GM06990 (cell line): ENCODE measurements at regions not wholly inside any gene's neighbourhood (a gene's known extent, or its start where the extent isn't known, plus 50 kb on each side); places are given as distances from the start of the nearest gene placed in this dataset.

Experiments
- DNase-seq: peaks from one replicate; pipeline ENCODE4 v3.0.0-alpha.2; 2011; ENCODE audit not compliant: insufficient read length; ENCODE audit errors: extremely low read depth
- H3K27me3 ChIP-seq: replicated peaks from 2 replicates; pipeline ENCODE4 v1.6.0; 2011; ENCODE audit warnings: low read length; ENCODE audit not compliant: control insufficient read depth, insufficient read depth
- H3K36me3 ChIP-seq: 2 replicates; pipeline ENCODE4 v1.5.1; 2011; ENCODE audit warnings: low read length; ENCODE audit not compliant: control insufficient read depth, insufficient read depth
- H3K4me3 ChIP-seq: replicated peaks from 2 replicates; pipeline ENCODE4 v1.5.1; 2011; ENCODE audit warnings: low read depth, mild to moderate bottlenecking, control low read depth, low read length
- TF ChIP-seq, protein P1 (sequence below): IDR thresholded peaks from 2 replicates; pipeline ENCODE4 v1.5.1; 2011; ENCODE audit warnings: low read length, control low read depth, mild to moderate bottlenecking, inconsistent platforms; ENCODE audit not compliant: insufficient read depth, poor library complexity, severe bottlenecking

DNA sequence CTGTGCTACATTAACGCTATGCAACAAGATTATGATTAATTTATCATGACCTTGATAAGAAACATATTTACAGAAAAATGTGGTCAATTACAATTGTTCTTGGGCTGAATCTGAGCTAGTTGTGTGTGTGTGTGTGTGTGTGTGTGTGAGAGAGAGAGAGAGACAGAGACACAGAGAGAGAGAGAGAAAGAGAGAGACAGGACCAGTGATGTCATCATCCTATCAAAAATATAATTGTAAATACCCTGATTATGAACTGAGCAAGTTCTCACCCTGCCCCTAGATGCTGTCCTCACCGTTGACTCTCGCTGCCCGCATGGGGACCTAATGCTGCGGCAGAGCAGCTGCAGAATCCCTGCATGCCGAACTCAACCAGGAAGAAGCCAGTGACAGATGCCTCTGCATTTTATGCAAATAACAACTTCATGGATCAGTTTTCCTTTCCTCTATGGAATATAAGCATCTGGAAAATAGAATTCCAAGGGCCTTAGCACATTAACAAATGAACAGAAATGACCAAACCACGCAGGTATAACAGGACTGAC lies 512.5 kb downstream of the PLCL1 start:
- no peak for DNase-seq

DNA sequence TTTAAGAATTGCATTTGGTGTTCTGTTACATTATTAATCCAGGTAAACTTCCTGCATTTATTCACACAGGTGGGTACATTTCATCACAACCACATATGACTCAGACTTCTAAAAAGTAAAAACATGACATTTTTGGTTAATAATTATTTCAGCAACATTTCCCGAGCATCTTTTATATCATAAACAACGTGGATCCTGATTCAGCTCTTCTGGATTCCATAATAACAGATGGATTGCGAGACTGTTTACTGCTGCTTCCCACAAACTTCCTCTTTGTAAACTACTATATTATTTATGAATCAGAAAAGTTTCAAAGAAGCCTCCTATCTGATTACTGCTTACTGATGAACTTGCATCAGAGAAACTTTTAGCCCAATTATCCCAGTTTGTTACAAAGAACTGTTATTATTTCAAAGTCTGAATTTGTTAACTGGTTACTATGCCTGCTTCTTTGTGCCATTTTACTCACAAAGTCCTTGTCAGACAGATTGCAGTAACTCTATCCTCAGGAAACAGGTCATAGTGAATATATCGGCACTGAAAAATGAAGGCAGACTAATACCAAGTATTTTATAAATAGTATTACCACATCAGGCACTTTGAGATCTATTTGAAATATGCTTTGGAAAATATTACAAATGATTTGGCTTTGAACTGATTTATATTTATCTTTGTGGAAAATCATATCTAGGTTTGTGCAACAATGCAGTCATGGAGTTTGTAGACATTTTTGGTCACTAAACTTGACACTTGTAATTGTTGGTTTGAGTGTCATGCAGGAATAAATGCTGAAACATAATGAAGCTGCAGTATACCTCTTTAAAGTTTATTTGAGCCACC lies 511.6 kb downstream of the PLCL1 start:
- Histone ChIP-seq H3K36me3 (no peaks in the 10 kb centered on the region), H3K27me3 (0 out of 2 replicates have a peak, but pooled peaks cover 2% of the 10 kb centered on the region), H3K4me3 (no peak overlapping the region)
- no peak for DNase-seq
- TF ChIP-seq, protein P1, sequence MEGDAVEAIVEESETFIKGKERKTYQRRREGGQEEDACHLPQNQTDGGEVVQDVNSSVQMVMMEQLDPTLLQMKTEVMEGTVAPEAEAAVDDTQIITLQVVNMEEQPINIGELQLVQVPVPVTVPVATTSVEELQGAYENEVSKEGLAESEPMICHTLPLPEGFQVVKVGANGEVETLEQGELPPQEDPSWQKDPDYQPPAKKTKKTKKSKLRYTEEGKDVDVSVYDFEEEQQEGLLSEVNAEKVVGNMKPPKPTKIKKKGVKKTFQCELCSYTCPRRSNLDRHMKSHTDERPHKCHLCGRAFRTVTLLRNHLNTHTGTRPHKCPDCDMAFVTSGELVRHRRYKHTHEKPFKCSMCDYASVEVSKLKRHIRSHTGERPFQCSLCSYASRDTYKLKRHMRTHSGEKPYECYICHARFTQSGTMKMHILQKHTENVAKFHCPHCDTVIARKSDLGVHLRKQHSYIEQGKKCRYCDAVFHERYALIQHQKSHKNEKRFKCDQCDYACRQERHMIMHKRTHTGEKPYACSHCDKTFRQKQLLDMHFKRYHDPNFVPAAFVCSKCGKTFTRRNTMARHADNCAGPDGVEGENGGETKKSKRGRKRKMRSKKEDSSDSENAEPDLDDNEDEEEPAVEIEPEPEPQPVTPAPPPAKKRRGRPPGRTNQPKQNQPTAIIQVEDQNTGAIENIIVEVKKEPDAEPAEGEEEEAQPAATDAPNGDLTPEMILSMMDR = no peak

More for the DNA sequence above, 512.5 kb downstream of the PLCL1 start:
- H3K36me3 ChIP-seq = no peaks in the 10 kb centered on the region
- TF ChIP-seq, protein P1 = no peak
- 0 out of 2 replicates have a peak, but pooled peaks cover 2% of the 10 kb centered on the region for H3K27me3 ChIP-seq
- no peak overlapping the region for H3K4me3 ChIP-seq

DNA sequence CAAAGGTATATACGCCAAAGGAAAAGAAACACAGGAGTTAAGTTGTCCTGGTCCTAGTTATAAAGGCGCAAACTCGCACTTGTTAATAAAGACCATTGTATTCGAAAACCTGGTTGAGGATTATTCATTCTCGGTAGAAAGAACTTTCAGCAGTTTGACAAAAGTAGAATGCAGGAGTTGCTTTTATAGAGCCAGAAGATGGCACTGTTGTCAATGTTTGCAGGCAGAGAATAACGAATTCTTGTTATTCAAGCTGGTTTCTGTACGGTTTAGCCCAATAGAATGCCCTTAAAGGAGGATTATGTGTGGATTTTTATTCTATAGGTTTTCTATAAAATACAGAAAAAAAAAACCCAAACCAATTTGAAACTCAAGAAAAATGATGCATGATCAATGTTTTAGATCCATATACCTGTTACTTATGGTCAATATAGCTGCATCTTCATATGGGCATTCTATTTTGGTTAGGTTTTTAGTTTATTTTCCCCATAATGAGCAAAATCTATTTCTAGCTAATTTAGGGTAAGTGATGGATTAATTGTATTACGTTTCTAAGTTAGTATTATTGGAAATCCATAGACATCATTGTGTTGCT lies 510.3 kb downstream of the PLCL1 start:
- no peaks in the 10 kb centered on the region for H3K36me3 ChIP-seq
- DNase-seq = no peak
- H3K4me3 ChIP-seq = no peak overlapping the region
- H3K27me3 ChIP-seq = 0 out of 2 replicates have a peak, but pooled peaks cover 2% of the 10 kb centered on the region
- TF ChIP-seq, protein P1 = peak; percentile 60

DNA sequence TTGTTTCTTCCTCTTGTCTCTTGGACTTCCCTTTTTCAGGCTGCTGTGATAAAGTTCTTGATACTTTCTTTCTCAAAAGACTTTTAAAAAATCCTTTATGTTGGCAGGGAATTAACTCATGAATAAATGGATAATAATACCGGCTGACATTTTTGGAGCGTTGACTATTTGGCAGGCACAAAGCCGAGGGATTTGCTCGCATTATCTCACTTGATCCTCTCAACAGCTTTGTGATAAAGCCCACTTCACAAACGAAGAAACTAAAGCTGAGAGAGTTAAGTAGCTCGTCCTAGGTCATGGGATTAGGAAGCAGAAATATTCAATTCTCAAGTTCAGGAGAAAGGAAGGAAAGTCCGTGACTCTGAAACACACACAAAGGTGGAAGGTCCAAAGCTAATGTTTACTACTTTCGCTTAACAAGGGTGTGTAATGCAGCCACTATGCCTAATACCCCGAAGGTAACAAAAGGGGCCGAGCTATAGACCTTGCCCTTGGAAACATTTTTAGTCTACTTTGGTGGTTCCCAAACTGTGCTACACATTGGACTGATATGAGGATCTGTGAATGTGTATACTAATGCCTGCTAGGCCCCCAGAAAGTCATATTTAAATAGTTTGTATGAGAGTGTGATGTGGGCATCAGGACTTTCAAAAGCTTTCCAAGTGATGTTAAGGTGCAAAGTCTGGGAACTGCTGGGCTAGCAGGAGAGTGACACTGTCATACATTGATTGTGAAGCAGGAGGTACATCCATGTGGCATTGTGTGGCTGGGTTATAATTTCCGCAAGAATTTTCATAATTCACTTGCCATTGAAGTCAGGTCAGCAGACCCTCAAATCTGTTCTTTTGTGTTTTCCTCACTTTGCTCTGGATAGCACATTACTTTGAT lies 508.4 kb downstream of the PLCL1 start:
- DNase-seq = no peak
- TF ChIP-seq, protein P1 = no peak
- no peaks in the 10 kb centered on the region for H3K36me3 ChIP-seq
- H3K27me3 ChIP-seq = 0 out of 2 replicates have a peak, but pooled peaks cover 2% of the 10 kb centered on the region
- no peak overlapping the region for H3K4me3 ChIP-seq

DNA sequence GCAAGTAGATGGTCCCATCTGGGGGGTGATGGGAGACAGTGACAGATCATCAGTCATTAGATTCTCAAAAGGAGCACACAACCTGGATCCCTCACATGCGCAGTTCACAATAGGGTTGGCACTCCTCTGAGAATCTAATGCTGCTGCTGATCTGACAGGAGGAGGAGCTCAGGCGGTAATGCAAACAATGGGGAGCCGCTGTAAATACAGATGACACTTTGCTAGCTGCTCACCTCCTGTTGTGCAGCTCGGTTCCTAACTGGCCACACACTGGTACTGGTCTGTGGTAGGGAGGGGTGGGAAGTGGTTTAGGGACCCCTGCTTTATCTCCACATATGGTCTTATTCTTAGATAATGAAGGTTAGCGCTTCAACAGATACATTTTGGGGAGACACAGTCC lies 506.6 kb downstream of the PLCL1 start:
- Histone ChIP-seq H3K4me3 (no peak overlapping the region), H3K27me3 (peaks cover 3% of the 10 kb centered on the region; the same call in 1 of the 2 replicates), H3K36me3 (no peaks in the 10 kb centered on the region)
- no peak for DNase-seq
- TF ChIP-seq, protein P1 = no peak
